Thoracic aorta (tissue), 2 donors: ENCODE measurements at regions not wholly inside any gene's neighbourhood (a gene's known extent, or its start where the extent isn't known, plus 50 kb on each side); places are given as distances from the start of the nearest gene placed in this dataset.

Source experiments
- ATAC-seq: fragments of 150-250 bp; one replicate; pipeline ENCODE4 v1.8.0; 2017; ENCODE audit warnings: low read depth; ENCODE audit not compliant: insufficient number of reproducible peaks, low FRiP score
- DNase-seq: peaks from one replicate; pipeline ENCODE4 v3.0.0-alpha.2; 2020; ENCODE audit warnings: low spot score
- H3K27ac ChIP-seq, 2 donors: fragments of 200-600 bp; sonication (generic); 1 replicate in 1 of 2; 2 replicates in 1 of 2; pipeline ENCODE4 v1.5.1; 2016; ENCODE audit warnings: mild to moderate bottlenecking in 2 of 2, moderate library complexity in 2 of 2
- H3K27me3 ChIP-seq: fragments of 200-600 bp; sonication (generic); replicated peaks from 2 replicates; pipeline ENCODE4 v1.6.0; 2016; ENCODE audit warnings: mild to moderate bottlenecking; ENCODE audit not compliant: insufficient read depth
- H3K36me3 ChIP-seq: fragments of 200-600 bp; sonication (generic); one replicate; pipeline ENCODE4 v1.5.1; 2016
- H3K4me1 ChIP-seq, 2 donors: fragments of 200-600 bp; sonication (generic); 1 replicate in 1 of 2; 2 replicates in 1 of 2; pipeline versions ENCODE4 v1.5.1 to v1.6.0; 2016; ENCODE audit warnings: low read depth in 2 of 2, mild to moderate bottlenecking in 1 of 2; ENCODE audit not compliant: control insufficient read depth in 1 of 2
- H3K4me3 ChIP-seq: fragments of 200-600 bp; sonication (generic); 2 replicates; pipeline ENCODE4 v1.5.1; 2016; ENCODE audit warnings: mild to moderate bottlenecking
- H3K9me3 ChIP-seq: fragments of 200-600 bp; sonication (generic); 2 replicates; pipeline ENCODE4 v1.5.1; 2016
- TF ChIP-seq, protein P1 (sequence below): fragments of 200-600 bp; sonication (generic); IDR thresholded peaks from one replicate; pipeline ENCODE4 v1.5.1; 2019; ENCODE audit warnings: antibody characterized with exemption

DNA sequence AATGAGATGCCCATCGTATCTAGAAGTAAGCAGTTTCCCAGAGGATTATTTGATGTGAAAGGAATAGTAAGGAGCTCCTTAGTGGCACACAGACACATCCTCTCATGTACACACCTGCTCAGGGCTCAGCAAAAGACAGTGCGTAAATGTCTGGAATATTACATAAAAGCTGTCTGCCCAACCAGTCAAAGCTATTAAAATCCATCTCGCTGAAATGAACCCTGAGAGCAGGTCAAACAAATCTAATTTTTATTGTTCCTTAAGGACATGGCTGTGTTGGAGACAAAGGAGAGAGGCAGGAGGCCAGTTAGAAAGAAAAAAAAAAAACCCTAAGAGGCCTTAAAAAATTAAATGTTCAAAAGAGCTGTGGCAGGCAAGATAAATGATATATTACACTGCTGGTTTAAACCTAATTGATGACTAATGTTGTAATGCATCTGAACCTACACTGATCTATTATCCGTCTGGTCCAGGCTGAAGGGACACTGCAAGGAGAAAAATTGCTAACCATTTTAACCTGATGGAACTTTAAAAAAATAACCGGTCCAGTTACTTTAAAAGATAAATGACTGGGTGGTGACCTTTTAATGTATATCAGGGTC, 58.5 kb upstream of the FGGY start:
- H3K4me1 ChIP-seq: peaks cover 0 to 29% of the 10 kb centered on the region in 2 donors

DNA sequence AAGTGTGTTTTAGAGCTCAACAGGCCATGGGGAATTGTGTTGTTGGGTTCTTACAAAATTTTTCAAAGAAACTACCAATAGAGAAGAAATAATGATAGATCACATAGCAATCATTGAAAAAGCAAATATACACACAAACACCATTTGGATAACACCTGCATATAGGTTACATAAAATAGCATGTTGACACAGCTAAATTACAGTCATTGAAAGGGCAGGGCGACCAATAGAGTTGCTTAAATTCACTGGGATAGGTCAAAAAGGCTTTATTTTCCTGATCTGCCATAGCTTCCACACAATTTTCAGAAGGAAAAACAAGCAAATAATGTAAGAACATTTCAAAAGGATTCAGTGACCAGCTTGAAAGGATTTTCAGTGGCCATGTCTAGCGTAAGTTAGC, 57.9 kb upstream of the FGGY start:
- H3K4me1 ChIP-seq: peaks cover 0 to 29% of the 10 kb centered on the region in 2 donors
- TF ChIP-seq, protein P1, sequence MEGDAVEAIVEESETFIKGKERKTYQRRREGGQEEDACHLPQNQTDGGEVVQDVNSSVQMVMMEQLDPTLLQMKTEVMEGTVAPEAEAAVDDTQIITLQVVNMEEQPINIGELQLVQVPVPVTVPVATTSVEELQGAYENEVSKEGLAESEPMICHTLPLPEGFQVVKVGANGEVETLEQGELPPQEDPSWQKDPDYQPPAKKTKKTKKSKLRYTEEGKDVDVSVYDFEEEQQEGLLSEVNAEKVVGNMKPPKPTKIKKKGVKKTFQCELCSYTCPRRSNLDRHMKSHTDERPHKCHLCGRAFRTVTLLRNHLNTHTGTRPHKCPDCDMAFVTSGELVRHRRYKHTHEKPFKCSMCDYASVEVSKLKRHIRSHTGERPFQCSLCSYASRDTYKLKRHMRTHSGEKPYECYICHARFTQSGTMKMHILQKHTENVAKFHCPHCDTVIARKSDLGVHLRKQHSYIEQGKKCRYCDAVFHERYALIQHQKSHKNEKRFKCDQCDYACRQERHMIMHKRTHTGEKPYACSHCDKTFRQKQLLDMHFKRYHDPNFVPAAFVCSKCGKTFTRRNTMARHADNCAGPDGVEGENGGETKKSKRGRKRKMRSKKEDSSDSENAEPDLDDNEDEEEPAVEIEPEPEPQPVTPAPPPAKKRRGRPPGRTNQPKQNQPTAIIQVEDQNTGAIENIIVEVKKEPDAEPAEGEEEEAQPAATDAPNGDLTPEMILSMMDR: no peak
- no peak overlapping the region for H3K4me3 ChIP-seq
- H3K27me3 ChIP-seq: no peaks in the 10 kb centered on the region
- no peak for ATAC-seq
- H3K9me3 ChIP-seq: no peaks in the 10 kb centered on the region
- no peak overlapping the region for H3K27ac ChIP-seq
- H3K36me3 ChIP-seq: no peaks in the 10 kb centered on the region
- no peak for DNase-seq

More for the DNA sequence above, 58.5 kb upstream of the FGGY start:
- H3K4me3 ChIP-seq: no peak overlapping the region
- ATAC-seq: no peak
- DNase-seq: no peak
- no peaks in the 10 kb centered on the region for H3K36me3 ChIP-seq
- no peak overlapping the region for H3K27ac ChIP-seq
- TF ChIP-seq, protein P1: no peak
- H3K9me3 ChIP-seq: no peaks in the 10 kb centered on the region
- H3K27me3 ChIP-seq: no peaks in the 10 kb centered on the region

DNA sequence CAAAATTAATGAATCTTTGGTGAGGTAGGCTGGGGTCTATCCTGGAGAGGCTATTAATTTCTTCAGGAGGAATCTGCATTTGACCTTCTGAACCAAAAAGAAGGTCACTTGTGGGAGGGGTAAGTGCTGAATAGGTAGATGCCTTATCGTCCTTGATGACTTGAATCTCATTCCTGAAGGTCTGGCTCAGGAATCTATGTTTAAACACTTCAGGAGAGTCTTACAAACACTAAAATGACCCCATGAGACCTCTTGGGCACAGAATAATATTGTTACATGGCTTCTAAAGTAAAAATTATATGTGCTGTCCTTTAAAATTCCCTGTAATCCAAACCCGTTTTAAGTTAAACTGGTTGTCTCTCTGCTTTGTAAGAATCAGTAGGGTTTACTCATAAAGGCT, 55.0 kb upstream of the FGGY start:
- no peak for ATAC-seq

DNA sequence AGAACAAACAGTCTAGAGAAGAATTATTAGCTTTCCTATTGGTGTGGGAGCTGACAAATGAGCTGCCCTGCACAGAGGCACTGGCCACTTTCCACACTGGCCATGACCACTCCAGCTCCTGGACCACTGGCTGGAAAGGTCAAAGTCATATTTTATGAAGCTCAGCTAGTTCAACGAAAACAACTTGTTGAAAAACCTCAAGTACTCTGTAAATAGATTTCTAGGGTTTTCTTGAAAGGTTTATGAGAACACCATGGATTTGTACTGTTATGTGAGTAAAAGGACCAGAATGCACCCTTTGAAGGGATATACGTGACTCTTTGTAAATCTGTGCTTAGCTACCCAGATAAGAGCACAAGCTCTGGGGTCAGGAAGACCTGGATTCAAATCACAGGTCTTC, 54.5 kb upstream of the FGGY start:
- DNase-seq (no peak), ATAC-seq (no peak)
- Histone ChIP-seq H3K4me1 (peaks cover 0 to 29% of the 10 kb centered on the region in 2 donors), H3K36me3 (no peaks in the 10 kb centered on the region), H3K27me3 (no peaks in the 10 kb centered on the region), H3K27ac (peak overlapping the region; percentile 28 to 40), H3K4me3 (no peak overlapping the region), H3K9me3 (peaks cover 4% of the 10 kb centered on the region)
- TF ChIP-seq, protein P1: no peak

More for the DNA sequence above, 55.0 kb upstream of the FGGY start:
- no peak overlapping the region for H3K4me3 ChIP-seq
- TF ChIP-seq, protein P1: no peak
- H3K4me1 ChIP-seq: peaks cover 0 to 29% of the 10 kb centered on the region in 2 donors
- H3K27me3 ChIP-seq: no peaks in the 10 kb centered on the region
- no peak for DNase-seq
- H3K27ac ChIP-seq: peak overlapping the region; percentile 28 to 40
- peaks cover 4% of the 10 kb centered on the region for H3K9me3 ChIP-seq
- no peaks in the 10 kb centered on the region for H3K36me3 ChIP-seq

DNA sequence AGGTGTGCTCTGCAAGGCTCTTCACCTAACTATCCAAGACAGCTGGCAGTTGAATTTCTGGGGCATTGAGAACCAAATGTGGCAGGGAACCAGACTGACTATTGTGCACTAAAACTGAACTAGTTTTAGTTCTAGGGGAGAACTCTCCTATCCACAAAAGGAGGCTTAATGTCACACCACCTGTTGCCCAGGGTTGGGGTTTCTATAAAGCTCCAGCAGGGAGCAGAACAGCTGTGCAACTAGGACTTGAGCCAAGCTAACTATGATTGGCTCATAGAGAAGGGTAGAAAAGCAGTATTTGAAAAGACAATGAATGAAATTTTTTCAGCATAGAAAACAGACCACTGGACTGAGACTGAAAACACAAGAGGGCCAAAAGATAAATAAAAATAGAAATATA, 53.3 kb upstream of the FGGY start:
- H3K4me1 ChIP-seq: peaks cover 0 to 29% of the 10 kb centered on the region in 2 donors
- DNase-seq (no peak), ATAC-seq (no peak)
- TF ChIP-seq, protein P1: no peak
- no peaks in the 10 kb centered on the region for H3K27me3 ChIP-seq
- no peak overlapping the region for H3K4me3 ChIP-seq
- no peak overlapping the region for H3K27ac ChIP-seq
- H3K36me3 ChIP-seq: no peaks in the 10 kb centered on the region
- peaks cover 4% of the 10 kb centered on the region for H3K9me3 ChIP-seq
